ENCODE measurements at regions not wholly inside any gene's neighbourhood (a gene's known extent, or its start where the extent isn't known, plus 50 kb on each side); places are given as distances from the start of the nearest gene placed in this dataset.

DNA sequence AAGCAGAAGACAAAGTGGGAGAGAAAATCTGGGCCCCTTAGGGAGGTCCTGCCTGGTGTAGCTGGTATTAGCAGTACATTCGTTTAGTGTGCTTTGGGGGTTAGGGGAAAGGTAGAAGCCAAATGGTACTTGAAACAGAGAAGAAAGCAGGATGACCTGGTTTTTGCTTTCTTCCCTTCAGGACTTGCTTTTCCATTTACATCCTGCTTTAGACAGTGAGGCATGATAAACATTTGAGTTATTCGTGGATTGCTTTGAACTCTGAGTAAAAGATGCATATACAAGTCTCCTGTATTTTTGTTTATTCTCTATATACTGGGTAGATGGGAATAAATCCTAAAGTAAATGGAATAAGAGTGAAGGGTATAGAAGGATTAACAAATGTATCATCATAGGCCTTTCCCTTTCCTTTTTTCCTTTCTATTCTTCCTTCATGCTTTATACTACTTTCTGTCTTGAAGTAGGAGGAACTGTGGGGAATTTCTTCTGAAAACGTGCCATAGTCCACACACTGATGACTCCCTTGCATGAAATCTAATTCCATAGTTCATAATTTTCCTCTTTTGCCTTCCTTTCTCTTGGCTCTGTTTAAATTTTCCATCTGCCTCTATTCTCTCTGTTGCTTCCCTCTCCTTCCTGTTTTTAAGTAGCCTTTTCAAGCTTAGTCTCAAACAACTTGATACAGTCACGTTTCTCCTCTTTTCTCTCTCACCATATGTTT lies 139.5 kb upstream of the RBMS3 start:
- POLR2A ChIA-PET: no interaction called here
- Mint-ChIP-seq H3K9me3 (no peaks in the 10 kb centered on the region), H3K27ac (no peak overlapping the region), H3K36me3 (ENCODE audit: low read depth) (no peaks in the 10 kb centered on the region), H3K4me3 (no peak overlapping the region), H3K27me3 (no peaks in the 10 kb centered on the region), H3K4me1 (no peaks in the 10 kb centered on the region)
- intact Hi-C loops (cut with micrococcal nuclease): no loop called here
- TF ChIP-seq, protein P1, sequence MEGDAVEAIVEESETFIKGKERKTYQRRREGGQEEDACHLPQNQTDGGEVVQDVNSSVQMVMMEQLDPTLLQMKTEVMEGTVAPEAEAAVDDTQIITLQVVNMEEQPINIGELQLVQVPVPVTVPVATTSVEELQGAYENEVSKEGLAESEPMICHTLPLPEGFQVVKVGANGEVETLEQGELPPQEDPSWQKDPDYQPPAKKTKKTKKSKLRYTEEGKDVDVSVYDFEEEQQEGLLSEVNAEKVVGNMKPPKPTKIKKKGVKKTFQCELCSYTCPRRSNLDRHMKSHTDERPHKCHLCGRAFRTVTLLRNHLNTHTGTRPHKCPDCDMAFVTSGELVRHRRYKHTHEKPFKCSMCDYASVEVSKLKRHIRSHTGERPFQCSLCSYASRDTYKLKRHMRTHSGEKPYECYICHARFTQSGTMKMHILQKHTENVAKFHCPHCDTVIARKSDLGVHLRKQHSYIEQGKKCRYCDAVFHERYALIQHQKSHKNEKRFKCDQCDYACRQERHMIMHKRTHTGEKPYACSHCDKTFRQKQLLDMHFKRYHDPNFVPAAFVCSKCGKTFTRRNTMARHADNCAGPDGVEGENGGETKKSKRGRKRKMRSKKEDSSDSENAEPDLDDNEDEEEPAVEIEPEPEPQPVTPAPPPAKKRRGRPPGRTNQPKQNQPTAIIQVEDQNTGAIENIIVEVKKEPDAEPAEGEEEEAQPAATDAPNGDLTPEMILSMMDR (IDR thresholded peaks at IDR 0.05): no peak
- no peak for ATAC-seq (ENCODE audit: low read depth)
- no peak for DNase-seq
- CTCF ChIA-PET: no interaction called here

DNA sequence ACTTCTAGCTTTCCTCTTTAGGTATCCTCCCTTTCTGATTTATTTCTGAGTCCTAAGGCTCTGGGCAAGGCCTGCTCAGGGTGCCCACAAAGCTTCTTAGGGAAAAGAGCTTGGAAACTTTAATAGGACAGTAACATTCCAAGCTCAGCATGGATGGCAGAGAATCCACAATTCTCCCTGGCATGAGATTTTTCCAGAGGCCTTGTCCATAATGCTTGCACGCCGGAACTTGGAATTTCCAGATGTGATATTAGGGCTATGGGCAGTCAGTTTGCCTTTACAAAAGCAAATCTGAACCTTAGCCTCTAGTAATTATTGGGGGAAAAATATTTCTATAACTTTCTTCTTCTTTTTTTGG lies 139.0 kb upstream of the RBMS3 start:
- ATAC-seq (ENCODE audit: low read depth): no peak
- POLR2A ChIA-PET: no interaction called here
- no peaks in the 10 kb centered on the region for H3K9me3 Mint-ChIP-seq

DNA sequence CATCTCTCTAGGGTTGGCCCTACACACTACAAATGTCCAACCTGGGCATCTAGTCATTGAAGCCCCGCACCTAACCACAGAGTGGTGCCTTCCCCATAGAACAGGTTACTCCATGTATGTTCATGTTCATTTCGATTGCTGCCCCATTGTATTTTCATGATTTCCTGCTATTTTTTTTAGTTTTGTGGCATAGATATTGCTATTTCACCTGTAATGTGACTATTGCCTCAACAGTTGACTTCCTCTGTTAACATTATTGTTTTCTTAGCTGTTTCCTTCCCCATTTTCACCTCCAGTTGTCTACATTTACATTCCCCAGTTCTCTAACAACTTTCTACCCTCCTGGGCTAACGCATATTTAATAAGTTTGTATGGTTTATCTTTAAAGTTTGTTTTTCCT lies 137.7 kb upstream of the RBMS3 start:
- TF ChIP-seq, protein P1 (IDR thresholded peaks at IDR 0.05): no peak
- intact Hi-C loops (cut with micrococcal nuclease): no loop called here
- Mint-ChIP-seq H3K36me3 (ENCODE audit: low read depth) (no peaks in the 10 kb centered on the region), H3K9me3 (no peaks in the 10 kb centered on the region), H3K4me3 (no peak overlapping the region), H3K27me3 (no peaks in the 10 kb centered on the region), H3K4me1 (no peaks in the 10 kb centered on the region), H3K27ac (no peak overlapping the region)
- POLR2A ChIA-PET: no interaction called here
- ATAC-seq (ENCODE audit: low read depth) (no peak), DNase-seq (no peak)
- CTCF ChIA-PET: no interaction called here

More for the DNA sequence above, 139.0 kb upstream of the RBMS3 start:
- CTCF ChIA-PET: no interaction called here
- Mint-ChIP-seq H3K4me3 (no peak overlapping the region), H3K27ac (no peak overlapping the region), H3K4me1 (no peaks in the 10 kb centered on the region), H3K27me3 (no peaks in the 10 kb centered on the region), H3K36me3 (ENCODE audit: low read depth) (no peaks in the 10 kb centered on the region)
- DNase-seq: no peak
- TF ChIP-seq, protein P1 (IDR thresholded peaks at IDR 0.05): no peak
- intact Hi-C loops (cut with micrococcal nuclease): no loop called here

DNA sequence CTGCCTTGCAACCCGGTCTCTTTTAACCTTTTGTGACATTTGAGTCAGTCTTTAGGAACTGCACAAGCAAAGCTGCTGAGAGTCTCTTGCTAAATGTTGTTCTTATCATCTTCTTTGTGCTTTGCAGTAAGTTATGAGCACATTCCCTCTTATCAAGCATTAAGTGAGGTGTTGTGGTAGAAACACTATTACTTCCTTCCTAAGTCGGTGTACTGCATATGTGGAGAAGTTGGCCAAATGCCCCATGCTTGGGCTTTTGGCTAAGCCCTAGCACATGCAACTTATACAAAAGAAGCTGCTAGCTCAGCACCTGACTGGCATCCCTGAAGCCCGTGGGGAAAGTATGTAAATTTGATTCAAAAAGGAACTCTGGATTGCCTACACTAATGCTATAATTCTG lies 136.5 kb upstream of the RBMS3 start:
- ChIA-PET POLR2A (no interaction called here), CTCF (no interaction called here)
- intact Hi-C loops (cut with micrococcal nuclease): no loop called here
- no peaks in the 10 kb centered on the region for H3K36me3 Mint-ChIP-seq (ENCODE audit: low read depth)
- TF ChIP-seq, protein P1 (IDR thresholded peaks at IDR 0.05): no peak
- no peaks in the 10 kb centered on the region for H3K4me1 Mint-ChIP-seq
- H3K27me3 Mint-ChIP-seq: no peaks in the 10 kb centered on the region
- DNase-seq (no peak), ATAC-seq (ENCODE audit: low read depth) (no peak)
- no peak overlapping the region for H3K4me3 Mint-ChIP-seq
- no peaks in the 10 kb centered on the region for H3K9me3 Mint-ChIP-seq
- no peak overlapping the region for H3K27ac Mint-ChIP-seq

DNA sequence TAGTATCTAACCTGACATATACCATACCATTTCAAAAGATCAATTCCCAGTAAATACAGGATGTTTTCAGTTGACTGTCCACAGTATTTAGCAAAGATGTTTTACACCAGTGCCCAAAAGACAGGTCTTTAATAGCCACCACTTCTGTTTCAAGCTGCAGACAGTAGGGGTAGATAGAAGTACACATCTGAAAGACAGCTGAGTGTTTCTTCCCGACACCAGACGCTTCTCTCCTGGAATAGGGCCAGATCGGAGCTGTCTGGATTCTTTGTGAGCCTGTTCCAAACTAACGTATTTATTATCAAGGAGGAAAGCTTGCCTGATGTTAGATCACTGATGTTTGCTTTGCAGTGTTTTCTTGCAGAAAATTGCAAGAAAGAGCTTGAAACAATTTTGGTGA lies 136.1 kb upstream of the RBMS3 start:
- H3K9me3 Mint-ChIP-seq: no peaks in the 10 kb centered on the region
- H3K27ac Mint-ChIP-seq: no peak overlapping the region
- TF ChIP-seq, protein P1 (IDR thresholded peaks at IDR 0.05): no peak
- no peaks in the 10 kb centered on the region for H3K36me3 Mint-ChIP-seq (ENCODE audit: low read depth)
- no peaks in the 10 kb centered on the region for H3K27me3 Mint-ChIP-seq
- ATAC-seq (ENCODE audit: low read depth): no peak
- H3K4me1 Mint-ChIP-seq: no peaks in the 10 kb centered on the region
- ChIA-PET CTCF (no interaction called here), POLR2A (no interaction called here)
- no peak overlapping the region for H3K4me3 Mint-ChIP-seq
- DNase-seq: no peak
- intact Hi-C loops (cut with micrococcal nuclease): no loop called here
